GM12878 (cell line): ENCODE measurements at regions not wholly inside any gene's neighbourhood (a gene's known extent, or its start where the extent isn't known, plus 50 kb on each side); places are given as distances from the start of the nearest gene placed in this dataset.
"Not testable (repeated sequence)": the region's sequence is repeated elsewhere in the genome, so short reads cannot be mapped to it uniquely, and the experiment has no call there.

Experiments
- ATAC-seq: fragments of 200-7000 bp; cut with Tn5 transposase; 3 replicates; pipeline ENCODE4 v1.9.1; 2020; ENCODE audit warnings: mild to moderate bottlenecking, moderate library complexity
- BruUV-seq: library from RNA; stranded (reverse); fragments of 400-500 nt; replicated peaks from 2 replicates; lab custom pipeline; 2021; lab: Mats Ljungman, UMichigan
- CTCF ChIA-PET: fragments of 300-600 bp; sonication (Branson Sonifier 250); formaldehyde crosslinking; extraction: SDS; loops from one replicate; lab custom pipeline; 2021; ENCODE audit warnings: inconsistent platforms; lab: Yijun Ruan, JAX
- POLR2A ChIA-PET: fragments of 350-600 bp; formaldehyde crosslinking; extraction: SDS; loops from one replicate; lab custom pipeline; 2021; ENCODE audit warnings: inconsistent platforms; lab: Charles Lee
- RAD21 ChIA-PET: fragments of 300-600 bp; sonication (Branson Sonifier 250); formaldehyde crosslinking; loops from one replicate; lab custom pipeline; 2023; ENCODE audit warnings: antibody characterized with exemption; ENCODE audit not compliant: unreplicated experiment; lab: Charles Lee
- SMC1A ChIA-PET: fragments of 300-600 bp; sonication (Branson Sonifier 250); formaldehyde crosslinking; loops from one replicate; lab custom pipeline; 2023; ENCODE audit not compliant: unreplicated experiment, uncharacterized antibody; lab: Charles Lee
- DNase-seq: peaks from one replicate; pipeline ENCODE4 v3.0.0-alpha.2; 2011; ENCODE audit warnings: low read depth, low spot score
- FAIRE-seq: peaks from 3 replicates; lab custom pipeline; 2011; peaks lifted over from hg19 to GRCh38; lab: Jason Lieb, UNC
- H2AFZ ChIP-seq: 2 replicates; pipeline ENCODE4 v1.6.0; 2011; ENCODE audit warnings: low read depth, low read length, control low read depth; ENCODE audit not compliant: control insufficient read depth
- H3K27ac ChIP-seq: 2 replicates; pipeline ENCODE4 v1.5.1; 2011; ENCODE audit warnings: control low read depth; ENCODE audit not compliant: control insufficient read depth, insufficient read depth
- H3K27me3 ChIP-seq, 2 experiments: replicated peaks in 1 of 2; 2 replicates each; pipeline versions ENCODE4 v1.6.0 to v1.6.1; 2011; ENCODE audit warnings: low read length in 1 of 2; ENCODE audit not compliant: control insufficient read depth in 2 of 2, insufficient read depth in 2 of 2
- H3K36me3 ChIP-seq, 2 experiments: 2 replicates each; pipeline ENCODE4 v1.5.1; 2011; ENCODE audit warnings: low read length in 1 of 2; ENCODE audit not compliant: control insufficient read depth in 2 of 2, insufficient read depth in 2 of 2
- H3K4me1 ChIP-seq: 2 replicates; pipeline ENCODE4 v1.6.1; 2011; ENCODE audit warnings: mild to moderate bottlenecking, low read length, moderate library complexity, mixed read lengths; ENCODE audit not compliant: control insufficient read depth, insufficient read depth
- H3K4me2 ChIP-seq: 2 replicates; pipeline ENCODE4 v1.6.0; 2011; ENCODE audit warnings: control low read depth; ENCODE audit not compliant: control insufficient read depth, insufficient read depth
- H3K4me3 ChIP-seq: fragments of 200-600 bp; sonication (generic); 2 replicates; pipeline ENCODE4 v1.5.1; 2016
- H3K79me2 ChIP-seq: 2 replicates; pipeline ENCODE4 v1.6.0; 2011; ENCODE audit warnings: low read length; ENCODE audit not compliant: control insufficient read depth, insufficient read depth
- H3K9ac ChIP-seq: 2 replicates; pipeline ENCODE4 v1.8.0; 2011; ENCODE audit warnings: low read length, control low read depth, mixed read lengths; ENCODE audit not compliant: control insufficient read depth, insufficient read depth
- H3K9me3 ChIP-seq: replicated peaks from 3 replicates; pipeline ENCODE4 v1.5.1; 2011; ENCODE audit warnings: mild to moderate bottlenecking, low read length; ENCODE audit not compliant: control insufficient read depth, insufficient read depth
- H4K20me1 ChIP-seq: 2 replicates; pipeline ENCODE4 v1.6.0; 2011; ENCODE audit not compliant: control insufficient read depth, insufficient read depth
- CREB1 ChIP-seq: IDR thresholded peaks from 2 replicates; pipeline ENCODE4 v1.6.1; 2012; ENCODE audit warnings: low read depth, mild to moderate bottlenecking, inconsistent platforms
- JUNB ChIP-seq: IDR thresholded peaks from 2 replicates; pipeline ENCODE4 v1.6.1; 2016; ENCODE audit warnings: antibody characterized with exemption, mild to moderate bottlenecking
- NRF1 ChIP-seq: conservative IDR thresholded peaks from 2 replicates; pipeline ENCODE4 v1.6.1; 2011; ENCODE audit warnings: mild to moderate bottlenecking, low read depth, low read length, improper control_type of control experiment
- SREBF2 ChIP-seq: IDR thresholded peaks from 2 replicates; pipeline ENCODE4 v1.6.1; 2012; ENCODE audit warnings: mild to moderate bottlenecking, low read length
- ZBTB4 ChIP-seq: fragments of 450-650 bp; formaldehyde crosslinking; IDR thresholded peaks from 2 replicates; pipeline ENCODE4 v1.4.0; 2022; ENCODE audit warnings: mild to moderate bottlenecking, moderate library complexity
- ZNF217 ChIP-seq: fragments of 450-650 bp; IDR thresholded peaks from 2 replicates; pipeline ENCODE4 v1.6.1; 2017; ENCODE audit warnings: antibody characterized with exemption, mild to moderate bottlenecking
- WGBS: methylation state at CpG from one replicate; pipeline ENCODE4 v1.1.6; 2016; ENCODE audit warnings: low lambda C conversion rate; ENCODE audit not compliant: insufficient replicate concordance, insufficient coverage; ENCODE audit errors: missing lambda C conversion rate; 5-methylcytosine and 5-hydroxymethylcytosine counted together
- in situ Hi-C: fragments of 300-500 bp; cut with MboI; formaldehyde crosslinking; loops from 9 replicates; pipeline ENCODE4 v1.14.3; 2018; ENCODE audit warnings: mixed read lengths
- intact Hi-C: fragments of 100-400 bp; cut with micrococcal nuclease; formaldehyde crosslinking; loops from one replicate; pipeline ENCODE4 v1.14.2; 2022; ENCODE audit not compliant: unreplicated experiment
- TF ChIP-seq, protein P1 (sequence below): fragments of 450-650 bp; formaldehyde crosslinking; IDR thresholded peaks from 2 replicates; pipeline ENCODE4 v1.5.0; 2022; ENCODE audit warnings: mild to moderate bottlenecking, missing genetic modification characterization
- TF ChIP-seq, protein P2 (sequence below): IDR thresholded peaks from 2 replicates; pipeline ENCODE4 v1.6.1; 2011; ENCODE audit warnings: borderline replicate concordance, low read depth, mild to moderate bottlenecking, moderate library complexity, mixed read lengths, low read length; ENCODE audit not compliant: insufficient read depth; ENCODE audit errors: extremely low read length

DNA sequence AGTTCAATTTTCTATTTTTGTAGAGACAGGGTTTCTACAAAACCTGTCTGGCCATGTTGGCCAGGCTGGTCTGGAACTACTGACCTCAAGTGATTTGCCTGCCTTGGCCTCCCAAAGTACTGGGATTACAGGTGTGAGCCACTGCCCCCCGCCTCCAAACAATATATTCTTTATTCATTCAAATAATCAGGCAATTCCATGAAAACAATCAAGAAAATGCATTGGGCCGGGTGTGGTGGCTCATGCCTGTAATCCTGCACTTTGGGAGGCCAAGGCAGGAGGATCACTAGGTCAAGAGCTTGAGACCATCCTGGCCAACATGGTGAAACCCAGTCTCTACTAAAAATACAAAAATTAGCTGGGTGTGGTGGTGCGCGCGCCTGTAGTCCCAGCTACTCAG, 69.9 kb upstream of the ZNF217 start:
- H3K4me1 ChIP-seq, result peaks cover 31% of the 10 kb centered on the region
- H3K27ac ChIP-seq, FAIRE-seq, H3K27me3 ChIP-seq, BruUV-seq, H3K79me2 ChIP-seq, H3K36me3 ChIP-seq, H4K20me1 ChIP-seq, H3K9me3 ChIP-seq, DNase-seq, H3K9ac ChIP-seq, H3K4me3 ChIP-seq, H3K4me2 ChIP-seq, ATAC-seq, in situ Hi-C loops, H2AFZ ChIP-seq: not testable (repeated sequence)
- RAD21 ChIA-PET, result interaction anchor here (0.9 kb wide), 1 partner anchor 21 kb away, joined by 4 read pairs; no protein-coding TSS in a partner anchor
- 98% methylated on average over 5 of the region's 5 CpGs for WGBS
- CTCF ChIA-PET, result interaction anchor here (1.0 to 1.2 kb wide), 2 partner anchors 22 to 237 kb away, joined by 3 read pairs; no protein-coding TSS in a partner anchor
- intact Hi-C loops, result loop anchor here (5.0 kb wide), 1 partner anchor 89 kb away; no protein-coding TSS in a partner anchor
- SMC1A ChIA-PET, result interaction anchor here (0.9 to 3.8 kb wide), 9 partner anchors 10 to 237 kb away, joined by 3 to 22 read pairs (median 4); no protein-coding TSS in a partner anchor
- POLR2A ChIA-PET, result interaction anchor here (0.8 to 1.5 kb wide), 3 partner anchors 21 to 168 kb away, joined by 3 to 5 read pairs (median 4); no protein-coding TSS in a partner anchor

DNA sequence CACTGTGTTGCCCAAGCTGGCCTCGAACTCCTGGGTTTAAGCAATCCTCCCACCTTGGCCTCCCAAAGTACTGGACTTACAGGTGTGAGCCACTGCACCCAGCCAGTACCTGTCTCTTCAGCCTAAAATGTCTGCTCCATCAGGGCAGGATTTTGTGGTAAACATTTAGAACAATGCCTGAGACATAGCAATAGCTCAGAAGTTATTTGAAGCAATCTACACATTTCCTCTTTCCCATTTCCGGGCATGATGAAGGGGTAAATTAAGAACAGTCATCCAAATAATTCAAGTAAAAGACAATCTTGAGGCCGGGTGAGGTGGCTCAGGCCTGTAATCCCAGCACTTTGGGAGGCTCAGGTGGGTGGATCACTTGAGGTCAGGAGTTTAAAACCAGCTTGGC, 69.0 kb upstream of the ZNF217 start:
- Histone ChIP-seq H3K36me3 (no peaks in the 10 kb centered on the region), H2AFZ (no peak overlapping the region), H3K27me3 (no peaks in the 10 kb centered on the region), H3K4me1 (peaks cover 40% of the 10 kb centered on the region), H4K20me1 (no peaks in the 10 kb centered on the region), H3K9me3 (peaks cover 1% of the 10 kb centered on the region; the same call in 1 of the 3 replicates), H3K79me2 (no peaks in the 10 kb centered on the region), H3K4me3 (no peak overlapping the region), H3K4me2 (no peak overlapping the region), H3K9ac (no peak overlapping the region), H3K27ac (peak overlapping the region; percentile 4; the same call in 1 of the 2 replicates)
- SMC1A ChIA-PET, result interaction anchor here (1.1 to 12.4 kb wide), 7 partner anchors 11 to 88 kb away, joined by 3 to 149 read pairs (median 25); no protein-coding TSS in a partner anchor
- intact Hi-C loops, result loop anchor here (5.0 kb wide), 1 partner anchor 90 kb away; no protein-coding TSS in a partner anchor
- no TSS peak for BruUV-seq
- 42% methylated on average over 3 of the region's 3 CpGs for WGBS
- CTCF ChIA-PET, result interaction anchor here (1.4 to 2.3 kb wide), 3 partner anchors 23 to 50 kb away, joined by 3 to 11 read pairs (median 6); no protein-coding TSS in a partner anchor
- POLR2A ChIA-PET, result interaction anchor here (0.6 kb wide), 1 partner anchor 242 kb away, joined by 4 read pairs; no protein-coding TSS in a partner anchor
- RAD21 ChIA-PET, result interaction anchor here (0.9 to 2.5 kb wide), 8 partner anchors 10 to 277 kb away, joined by 3 to 9 read pairs (median 4); no protein-coding TSS in a partner anchor
- FAIRE-seq (no peak), ATAC-seq (no peak), DNase-seq (no peak)
- in situ Hi-C loops, result no loop called here
- TF ChIP-seq, protein P1, sequence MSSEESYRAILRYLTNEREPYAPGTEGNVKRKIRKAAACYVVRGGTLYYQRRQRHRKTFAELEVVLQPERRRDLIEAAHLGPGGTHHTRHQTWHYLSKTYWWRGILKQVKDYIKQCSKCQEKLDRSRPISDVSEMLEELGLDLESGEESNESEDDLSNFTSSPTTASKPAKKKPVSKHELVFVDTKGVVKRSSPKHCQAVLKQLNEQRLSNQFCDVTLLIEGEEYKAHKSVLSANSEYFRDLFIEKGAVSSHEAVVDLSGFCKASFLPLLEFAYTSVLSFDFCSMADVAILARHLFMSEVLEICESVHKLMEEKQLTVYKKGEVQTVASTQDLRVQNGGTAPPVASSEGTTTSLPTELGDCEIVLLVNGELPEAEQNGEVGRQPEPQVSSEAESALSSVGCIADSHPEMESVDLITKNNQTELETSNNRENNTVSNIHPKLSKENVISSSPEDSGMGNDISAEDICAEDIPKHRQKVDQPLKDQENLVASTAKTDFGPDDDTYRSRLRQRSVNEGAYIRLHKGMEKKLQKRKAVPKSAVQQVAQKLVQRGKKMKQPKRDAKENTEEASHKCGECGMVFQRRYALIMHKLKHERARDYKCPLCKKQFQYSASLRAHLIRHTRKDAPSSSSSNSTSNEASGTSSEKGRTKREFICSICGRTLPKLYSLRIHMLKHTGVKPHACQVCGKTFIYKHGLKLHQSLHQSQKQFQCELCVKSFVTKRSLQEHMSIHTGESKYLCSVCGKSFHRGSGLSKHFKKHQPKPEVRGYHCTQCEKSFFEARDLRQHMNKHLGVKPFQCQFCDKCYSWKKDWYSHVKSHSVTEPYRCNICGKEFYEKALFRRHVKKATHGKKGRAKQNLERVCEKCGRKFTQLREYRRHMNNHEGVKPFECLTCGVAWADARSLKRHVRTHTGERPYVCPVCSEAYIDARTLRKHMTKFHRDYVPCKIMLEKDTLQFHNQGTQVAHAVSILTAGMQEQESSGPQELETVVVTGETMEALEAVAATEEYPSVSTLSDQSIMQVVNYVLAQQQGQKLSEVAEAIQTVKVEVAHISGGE (CRISPR knock-in tag), result no peak
- TF ChIP-seq CREB1, result no peak
- no peak for TF ChIP-seq ZBTB4 (CRISPR knock-in tag)
- peak; percentile 10; the same call in 1 of the 2 replicates for TF ChIP-seq JUNB
- TF ChIP-seq SREBF2, result no peak
- no peak for TF ChIP-seq NRF1
- no peak for TF ChIP-seq ZNF217
- TF ChIP-seq, protein P2, sequence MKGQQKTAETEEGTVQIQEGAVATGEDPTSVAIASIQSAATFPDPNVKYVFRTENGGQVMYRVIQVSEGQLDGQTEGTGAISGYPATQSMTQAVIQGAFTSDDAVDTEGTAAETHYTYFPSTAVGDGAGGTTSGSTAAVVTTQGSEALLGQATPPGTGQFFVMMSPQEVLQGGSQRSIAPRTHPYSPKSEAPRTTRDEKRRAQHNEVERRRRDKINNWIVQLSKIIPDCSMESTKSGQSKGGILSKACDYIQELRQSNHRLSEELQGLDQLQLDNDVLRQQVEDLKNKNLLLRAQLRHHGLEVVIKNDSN, result no peak
